ENCODE measurements at regions not wholly inside any gene's neighbourhood (a gene's known extent, or its start where the extent isn't known, plus 50 kb on each side); places are given as distances from the start of the nearest gene placed in this dataset.

- Histone ChIP-seq H3K9me3 (peaks cover 6% of the 10 kb centered on the region; the same call in 1 of the 2 replicates), H3K27me3 (replicated peaks; ENCODE audit: control insufficient read depth, insufficient read depth, low read length) (no peaks in the 10 kb centered on the region), H3K4me3 (ENCODE audit: low read depth, low read length) (no peak overlapping the region), H3K4me1 (no peaks in the 10 kb centered on the region), H3K36me3 (ENCODE audit: control insufficient read depth, insufficient read depth, low read length) (no peaks in the 10 kb centered on the region)
- no peaks in the 10 kb centered on the region for H3K36me3 Mint-ChIP-seq (ENCODE audit: insufficient read depth, unreplicated experiment)
- DNase-seq: no peak
- intact Hi-C loops (cut with micrococcal nuclease; ENCODE audit: unreplicated experiment): no loop called here
- H3K4me3 Mint-ChIP-seq (ENCODE audit: unreplicated experiment): no peak overlapping the region
- no TSS peak for BruUV-seq (replicated peaks)
- CTCF ChIA-PET: no interaction called here
- no peak for TF ChIP-seq CTCF (IDR thresholded peaks at IDR 0.05; ENCODE audit: insufficient read depth in 1 of 2, low read depth in 1 of 2, low read length in 1 of 2, severe bottlenecking in 1 of 2, unreplicated experiment in 1 of 2)
- H3K27me3 Mint-ChIP-seq (ENCODE audit: insufficient read depth, unreplicated experiment): no peaks in the 10 kb centered on the region
- no peak overlapping the region for H3K27ac Mint-ChIP-seq (ENCODE audit: unreplicated experiment)
- peaks cover 27% of the 10 kb centered on the region for H3K9me3 Mint-ChIP-seq (ENCODE audit: unreplicated experiment)
- peaks cover 11% of the 10 kb centered on the region for H3K4me1 Mint-ChIP-seq (ENCODE audit: low read depth, unreplicated experiment)
- POLR2A ChIA-PET: no interaction called here
Measured at GRCh38 chr12:25637752-25638151, 84.7 kb upstream of the LMNTD1 start.

GRCh38 chr12:25639406-25639805 is 86.3 kb upstream of the LMNTD1 start:
- intact Hi-C loops (cut with micrococcal nuclease; ENCODE audit: unreplicated experiment): no loop called here
- peaks cover 6% of the 10 kb centered on the region; the same call in 1 of the 2 replicates for H3K9me3 ChIP-seq
- CTCF ChIA-PET: no interaction called here
- Mint-ChIP-seq H3K27ac (ENCODE audit: unreplicated experiment) (no peak overlapping the region), H3K4me1 (ENCODE audit: low read depth, unreplicated experiment) (peaks cover 11% of the 10 kb centered on the region), H3K9me3 (ENCODE audit: unreplicated experiment) (peaks cover 11% of the 10 kb centered on the region), H3K36me3 (ENCODE audit: insufficient read depth, unreplicated experiment) (no peaks in the 10 kb centered on the region), H3K4me3 (ENCODE audit: unreplicated experiment) (no peak overlapping the region), H3K27me3 (ENCODE audit: insufficient read depth, unreplicated experiment) (no peaks in the 10 kb centered on the region)
- no peak for TF ChIP-seq CTCF (IDR thresholded peaks at IDR 0.05; ENCODE audit: insufficient read depth in 1 of 2, low read depth in 1 of 2, low read length in 1 of 2, severe bottlenecking in 1 of 2, unreplicated experiment in 1 of 2)
- H3K27me3 ChIP-seq (replicated peaks; ENCODE audit: control insufficient read depth, insufficient read depth, low read length): no peaks in the 10 kb centered on the region
- DNase-seq: no peak
- no peaks in the 10 kb centered on the region for H3K4me1 ChIP-seq
- no TSS peak for BruUV-seq (replicated peaks)
- no peak overlapping the region for H3K4me3 ChIP-seq (ENCODE audit: low read depth, low read length)
- POLR2A ChIA-PET: no interaction called here
- no peaks in the 10 kb centered on the region for H3K36me3 ChIP-seq (ENCODE audit: control insufficient read depth, insufficient read depth, low read length)

- Mint-ChIP-seq H3K27ac (ENCODE audit: unreplicated experiment) (no peak overlapping the region), H3K36me3 (ENCODE audit: insufficient read depth, unreplicated experiment) (no peaks in the 10 kb centered on the region), H3K27me3 (ENCODE audit: insufficient read depth, unreplicated experiment) (no peaks in the 10 kb centered on the region), H3K4me1 (ENCODE audit: low read depth, unreplicated experiment) (no peaks in the 10 kb centered on the region), H3K9me3 (ENCODE audit: unreplicated experiment) (no peaks in the 10 kb centered on the region), H3K4me3 (ENCODE audit: unreplicated experiment) (no peak overlapping the region)
- TF ChIP-seq CTCF (IDR thresholded peaks at IDR 0.05; ENCODE audit: insufficient read depth in 1 of 2, low read depth in 1 of 2, low read length in 1 of 2, severe bottlenecking in 1 of 2, unreplicated experiment in 1 of 2): no peak
- Histone ChIP-seq H3K27me3 (replicated peaks; ENCODE audit: control insufficient read depth, insufficient read depth, low read length) (no peaks in the 10 kb centered on the region), H3K4me1 (no peaks in the 10 kb centered on the region), H3K4me3 (ENCODE audit: low read depth, low read length) (no peak overlapping the region), H3K9me3 (no peaks in the 10 kb centered on the region), H3K36me3 (ENCODE audit: control insufficient read depth, insufficient read depth, low read length) (no peaks in the 10 kb centered on the region)
- ChIA-PET CTCF (no interaction called here), POLR2A (no interaction called here)
- BruUV-seq (replicated peaks): no TSS peak
- no peak for DNase-seq
- intact Hi-C loops (cut with micrococcal nuclease; ENCODE audit: unreplicated experiment): no loop called here
Measured at GRCh38 chr12:25644979-25645378, 91.9 kb upstream of the LMNTD1 start.
